Neural crest cell (in vitro differentiated cells): ENCODE measurements at regions not wholly inside any gene's neighbourhood (a gene's known extent, or its start where the extent isn't known, plus 50 kb on each side); places are given as distances from the start of the nearest gene placed in this dataset.

ENCODE experiments used
- DNase-seq: peaks from one replicate; pipeline ENCODE4 v3.0.0; 2021; ENCODE audit warnings: low read depth, mixed read lengths, low spot score
- H3K27ac Mint-ChIP-seq: one replicate; pipeline ENCODE4 v1.8.0; 2021; ENCODE audit warnings: mild to moderate bottlenecking, mixed read lengths; ENCODE audit not compliant: unreplicated experiment
- H3K27me3 Mint-ChIP-seq: 2 replicates; pipeline ENCODE4 v1.8.0; 2021; ENCODE audit warnings: low read depth, mild to moderate bottlenecking, mixed read lengths
- H3K36me3 Mint-ChIP-seq: 2 replicates; pipeline ENCODE4 v1.8.0; 2021; ENCODE audit warnings: low read depth, mild to moderate bottlenecking, mixed read lengths
- H3K4me1 Mint-ChIP-seq: 2 replicates; pipeline ENCODE4 v1.8.0; 2021; ENCODE audit warnings: mixed read lengths
- H3K4me3 Mint-ChIP-seq: one replicate; pipeline ENCODE4 v1.8.0; 2021; ENCODE audit warnings: mild to moderate bottlenecking, mixed read lengths
- H3K9me3 Mint-ChIP-seq: 2 replicates; pipeline ENCODE4 v1.8.0; 2021; ENCODE audit warnings: mixed read lengths
- CTCF ChIP-seq: fragments of 200-600 bp; sonication (generic); conservative IDR thresholded peaks from 2 replicates; pipeline ENCODE4 v1.5.0; 2021; ENCODE audit warnings: antibody characterized with exemption, mild to moderate bottlenecking

- Mint-ChIP-seq H3K9me3 (peaks cover 2% of the 10 kb centered on the region), H3K27ac (no peak overlapping the region), H3K4me3 (no peak overlapping the region), H3K27me3 (no peaks in the 10 kb centered on the region), H3K4me1 (no peaks in the 10 kb centered on the region), H3K36me3 (no peaks in the 10 kb centered on the region)
- no peak for DNase-seq
- no peak for TF ChIP-seq CTCF
Measured at GRCh38 chr7:92968502-92968901, 132.1 kb upstream of the CDK6 start.

GRCh38 chr7:92967238-92967637 is 130.9 kb upstream of the CDK6 start:
- no peak overlapping the region for H3K4me3 Mint-ChIP-seq

GRCh38 chr7:92964141-92964540 is 127.8 kb upstream of the CDK6 start:
- peaks cover 8% of the 10 kb centered on the region for H3K9me3 Mint-ChIP-seq

More at GRCh38 chr7:92967238-92967637, 130.9 kb upstream of the CDK6 start:
- no peaks in the 10 kb centered on the region for H3K27me3 Mint-ChIP-seq
- no peaks in the 10 kb centered on the region for H3K4me1 Mint-ChIP-seq
- DNase-seq, result no peak
- peaks cover 3% of the 10 kb centered on the region for H3K9me3 Mint-ChIP-seq
- TF ChIP-seq CTCF, result no peak
- H3K27ac Mint-ChIP-seq, result no peak overlapping the region
- H3K36me3 Mint-ChIP-seq, result no peaks in the 10 kb centered on the region

GRCh38 chr7:92963566-92963965 is 127.2 kb upstream of the CDK6 start:
- Mint-ChIP-seq H3K27ac (no peak overlapping the region), H3K4me1 (no peaks in the 10 kb centered on the region), H3K36me3 (no peaks in the 10 kb centered on the region), H3K27me3 (peaks cover 10% of the 10 kb centered on the region), H3K9me3 (peaks cover 6% of the 10 kb centered on the region), H3K4me3 (no peak overlapping the region)
- TF ChIP-seq CTCF, result no peak
- no peak for DNase-seq

More at GRCh38 chr7:92964141-92964540, 127.8 kb upstream of the CDK6 start:
- H3K27me3 Mint-ChIP-seq, result peaks cover 9% of the 10 kb centered on the region
- H3K27ac Mint-ChIP-seq, result no peak overlapping the region
- no peak for TF ChIP-seq CTCF
- no peaks in the 10 kb centered on the region for H3K4me1 Mint-ChIP-seq
- no peak overlapping the region for H3K4me3 Mint-ChIP-seq
- no peak for DNase-seq
- no peaks in the 10 kb centered on the region for H3K36me3 Mint-ChIP-seq

GRCh38 chr7:92961961-92962360 is 125.6 kb upstream of the CDK6 start:
- no peak for DNase-seq
- Mint-ChIP-seq H3K36me3 (no peaks in the 10 kb centered on the region), H3K4me3 (no peak overlapping the region), H3K4me1 (no peaks in the 10 kb centered on the region), H3K9me3 (peaks cover 7% of the 10 kb centered on the region), H3K27me3 (peaks cover 16% of the 10 kb centered on the region), H3K27ac (no peak overlapping the region)
- no peak for TF ChIP-seq CTCF

GRCh38 chr7:92956575-92956974 is 120.2 kb upstream of the CDK6 start:
- TF ChIP-seq CTCF, result no peak
- no peak overlapping the region for H3K4me3 Mint-ChIP-seq
- peaks cover 16% of the 10 kb centered on the region for H3K27me3 Mint-ChIP-seq
- peaks cover 5% of the 10 kb centered on the region for H3K36me3 Mint-ChIP-seq
- H3K9me3 Mint-ChIP-seq, result peaks cover 14% of the 10 kb centered on the region
- no peaks in the 10 kb centered on the region for H3K4me1 Mint-ChIP-seq
- DNase-seq, result no peak
- no peak overlapping the region for H3K27ac Mint-ChIP-seq
